NT2/D1 (cell line): ENCODE measurements at regions not wholly inside any gene's neighbourhood (a gene's known extent, or its start where the extent isn't known, plus 50 kb on each side); places are given as distances from the start of the nearest gene placed in this dataset.
A peak's percentile ranks its signal among the peaks of the same experiment; 100 is the strongest.

ENCODE experiments used
- DNase-seq: peaks from one replicate; pipeline ENCODE4 v3.0.0-alpha.2; 2011; ENCODE audit warnings: low read depth, low spot score
- H3K27me3 ChIP-seq: 2 replicates; pipeline ENCODE4 v1.6.0; 2011; ENCODE audit warnings: mild to moderate bottlenecking; ENCODE audit not compliant: insufficient read length, insufficient read depth
- H3K36me3 ChIP-seq: 2 replicates; pipeline ENCODE4 v1.6.1; 2011; ENCODE audit warnings: mild to moderate bottlenecking, low read length, mixed read lengths; ENCODE audit not compliant: insufficient read depth, insufficient read length
- H3K4me1 ChIP-seq: 2 replicates; pipeline ENCODE4 v1.5.1; 2011; ENCODE audit not compliant: insufficient read depth, insufficient read length
- H3K4me3 ChIP-seq: 2 replicates; pipeline ENCODE4 v1.5.1; 2011; ENCODE audit warnings: low read depth; ENCODE audit not compliant: insufficient read length
- H3K9ac ChIP-seq: 2 replicates; pipeline ENCODE4 v1.6.0; 2011; ENCODE audit warnings: low read depth; ENCODE audit not compliant: insufficient read length
- H3K9me3 ChIP-seq: 2 replicates; pipeline ENCODE4 v1.5.1; 2011; ENCODE audit warnings: mild to moderate bottlenecking, low read length; ENCODE audit not compliant: insufficient read depth
- SUZ12 ChIP-seq: IDR thresholded peaks from 2 replicates; pipeline ENCODE4 v1.6.1; 2011; ENCODE audit not compliant: insufficient read length, insufficient read depth; ENCODE audit errors: extremely low read depth
- YY1 ChIP-seq: IDR thresholded peaks from 2 replicates; pipeline ENCODE4 v1.6.1; 2011; ENCODE audit not compliant: insufficient read length, insufficient read depth
- ZNF274 ChIP-seq: IDR thresholded peaks from 2 replicates; pipeline ENCODE4 v1.6.1; 2011; ENCODE audit warnings: mild to moderate bottlenecking, low read depth, low read length

- Histone ChIP-seq H3K36me3 (no peaks in the 10 kb centered on the region), H3K4me3 (no peak overlapping the region), H3K9ac (no peak overlapping the region), H3K4me1 (no peaks in the 10 kb centered on the region), H3K27me3 (no peaks in the 10 kb centered on the region), H3K9me3 (no peaks in the 10 kb centered on the region)
- TF ChIP-seq SUZ12 (no peak), ZNF274 (no peak), YY1 (no peak)
- no peak for DNase-seq
These were observed 479.1 kb downstream of the MBD2 start for GRCh38 chr18:53745224-53745967.

GRCh38 chr18:53739700-53740099, 484.8 kb downstream of the MBD2 start:
- no peak overlapping the region for H3K9ac ChIP-seq
- no peaks in the 10 kb centered on the region for H3K4me1 ChIP-seq
- no peak for DNase-seq
- H3K9me3 ChIP-seq, result no peaks in the 10 kb centered on the region
- TF ChIP-seq SUZ12 (no peak), YY1 (no peak)
- H3K4me3 ChIP-seq, result no peak overlapping the region
- H3K27me3 ChIP-seq, result no peaks in the 10 kb centered on the region
- H3K36me3 ChIP-seq, result no peaks in the 10 kb centered on the region

- TF ChIP-seq SUZ12 (no peak), ZNF274 (no peak), YY1 (no peak)
- H3K9me3 ChIP-seq, result no peaks in the 10 kb centered on the region
- H3K27me3 ChIP-seq, result no peaks in the 10 kb centered on the region
- no peak overlapping the region for H3K4me3 ChIP-seq
- H3K36me3 ChIP-seq, result no peaks in the 10 kb centered on the region
- DNase-seq, result no peak
- no peak overlapping the region for H3K9ac ChIP-seq
- H3K4me1 ChIP-seq, result no peaks in the 10 kb centered on the region
These were observed 488.9 kb downstream of the MBD2 start for GRCh38 chr18:53735526-53735925.

GRCh38 chr18:53715243-53715853, 509.1 kb downstream of the MBD2 start:
- H3K4me1 ChIP-seq, result no peaks in the 10 kb centered on the region
- no peaks in the 10 kb centered on the region for H3K27me3 ChIP-seq
- no peak overlapping the region for H3K9ac ChIP-seq
- no peaks in the 10 kb centered on the region for H3K36me3 ChIP-seq
- peak; percentile 6 for DNase-seq
- TF ChIP-seq YY1 (no peak), ZNF274 (no peak), SUZ12 (no peak)
- no peak overlapping the region for H3K4me3 ChIP-seq
- no peaks in the 10 kb centered on the region for H3K9me3 ChIP-seq

DNA sequence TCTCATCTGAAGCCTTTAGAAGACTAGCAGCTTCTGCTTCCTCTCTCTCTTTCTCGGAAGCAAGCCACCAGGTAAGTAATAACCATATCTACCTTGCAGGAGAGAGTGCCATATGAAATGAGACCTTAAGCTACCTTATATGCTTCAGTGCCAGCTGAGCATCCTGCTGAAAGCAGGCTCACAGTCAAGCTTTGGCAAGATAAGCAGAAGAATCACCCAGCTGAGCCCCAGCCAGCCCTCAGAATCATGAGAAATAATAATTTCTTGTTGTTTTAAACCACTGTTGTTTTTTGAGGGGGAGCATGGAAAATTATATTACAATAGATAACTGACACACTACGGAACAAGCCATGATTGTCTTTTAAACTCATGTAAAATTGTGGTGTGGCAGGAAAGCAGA, 514.4 kb downstream of the MBD2 start:
- no peaks in the 10 kb centered on the region for H3K27me3 ChIP-seq
- no peak overlapping the region for H3K4me3 ChIP-seq
- no peaks in the 10 kb centered on the region for H3K9me3 ChIP-seq
- DNase-seq, result no peak
- no peaks in the 10 kb centered on the region for H3K4me1 ChIP-seq
- no peak overlapping the region for H3K9ac ChIP-seq
- TF ChIP-seq ZNF274 (no peak), SUZ12 (no peak), YY1 (no peak)
- H3K36me3 ChIP-seq, result no peaks in the 10 kb centered on the region

DNA sequence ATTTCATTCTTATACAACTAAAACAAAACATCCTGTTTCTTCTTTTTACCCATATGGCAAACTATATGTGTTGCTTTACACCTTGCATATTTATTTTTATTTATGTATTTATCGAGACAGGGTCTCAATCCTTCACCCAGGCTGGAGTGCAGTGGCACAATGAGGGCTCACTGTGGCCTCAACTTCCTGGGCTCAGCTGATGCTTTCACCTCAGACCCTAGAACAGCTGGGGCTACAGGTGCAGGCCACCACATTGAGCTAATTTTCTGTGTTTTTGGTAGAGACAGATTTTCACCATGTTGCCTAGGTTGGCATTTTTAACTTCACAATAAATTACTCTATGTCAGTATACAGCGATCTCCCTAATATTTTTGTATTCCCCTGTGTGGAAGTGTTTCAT, 522.0 kb downstream of the MBD2 start:
- Histone ChIP-seq H3K9me3 (no peaks in the 10 kb centered on the region), H3K4me3 (no peak overlapping the region), H3K36me3 (no peaks in the 10 kb centered on the region), H3K27me3 (no peaks in the 10 kb centered on the region), H3K4me1 (no peaks in the 10 kb centered on the region), H3K9ac (no peak overlapping the region)
- no peak for DNase-seq
- no peak for TF ChIP-seq SUZ12
- TF ChIP-seq ZNF274, result no peak
- no peak for TF ChIP-seq YY1

GRCh38 chr18:53701697-53702096, 522.8 kb downstream of the MBD2 start:
- H3K36me3 ChIP-seq, result no peaks in the 10 kb centered on the region
- TF ChIP-seq ZNF274, result no peak
- no peak for TF ChIP-seq SUZ12
- no peak for TF ChIP-seq YY1
- DNase-seq, result no peak
- H3K27me3 ChIP-seq, result no peaks in the 10 kb centered on the region
- no peaks in the 10 kb centered on the region for H3K4me1 ChIP-seq
- no peak overlapping the region for H3K9ac ChIP-seq
- H3K9me3 ChIP-seq, result no peaks in the 10 kb centered on the region
- no peak overlapping the region for H3K4me3 ChIP-seq
